Fibroblast of mammary gland (primary cell): ENCODE measurements at regions not wholly inside any gene's neighbourhood (a gene's known extent, or its start where the extent isn't known, plus 50 kb on each side); places are given as distances from the start of the nearest gene placed in this dataset.
A peak's percentile ranks its signal among the peaks of the same experiment; 100 is the strongest.

ENCODE experiments used
- DNase-seq: peaks from one replicate; pipeline ENCODE4 v3.0.0-alpha.2; 2010; ENCODE audit warnings: low read depth
- H3K4me3 ChIP-seq: 2 replicates; pipeline ENCODE4 v1.5.1; 2011; ENCODE audit warnings: low read depth, mild to moderate bottlenecking, low read length, moderate library complexity; ENCODE audit not compliant: control insufficient read depth
- TF ChIP-seq, protein P1 (sequence below): conservative IDR thresholded peaks from 2 replicates; pipeline ENCODE4 v1.5.1; 2011; ENCODE audit warnings: low read depth, low read length, inconsistent platforms; ENCODE audit not compliant: control insufficient read depth, insufficient read depth

DNA sequence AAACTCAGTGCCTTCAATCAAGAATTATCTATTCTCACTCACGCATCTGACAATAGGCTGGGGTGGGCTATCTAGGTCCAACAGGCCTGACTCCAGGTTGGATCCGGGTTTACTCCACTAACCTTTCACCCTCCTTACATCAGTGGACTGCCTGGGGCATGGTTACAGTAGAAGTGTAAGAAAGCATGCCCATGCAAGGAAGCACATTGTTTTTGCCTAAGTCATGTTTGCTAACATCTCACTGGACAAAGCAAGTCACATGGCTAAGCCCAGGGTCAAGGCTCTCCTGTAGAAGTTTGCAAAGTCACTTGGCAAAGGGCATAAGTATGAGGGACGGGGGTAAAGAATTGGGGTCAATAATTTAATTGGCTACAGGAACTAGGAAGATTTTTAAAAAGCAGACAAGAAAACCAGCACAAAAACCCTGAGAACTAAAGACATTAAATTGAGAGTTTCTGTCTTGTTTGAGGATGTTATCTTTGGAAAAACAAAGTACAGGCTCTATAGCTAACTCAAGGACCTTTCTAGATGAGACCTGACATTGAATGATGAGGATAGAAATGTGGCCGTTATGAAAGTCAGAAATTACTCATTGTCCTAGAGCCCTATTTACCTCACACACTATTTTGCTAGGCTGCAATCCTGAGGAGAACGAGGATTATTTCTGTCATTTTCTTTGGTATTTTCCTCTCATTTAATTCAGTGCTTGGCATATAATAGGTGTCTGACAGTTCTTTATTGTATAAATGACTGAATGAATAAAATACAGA is 214.2 kb downstream of the IL20RB start:
- TF ChIP-seq, protein P1, sequence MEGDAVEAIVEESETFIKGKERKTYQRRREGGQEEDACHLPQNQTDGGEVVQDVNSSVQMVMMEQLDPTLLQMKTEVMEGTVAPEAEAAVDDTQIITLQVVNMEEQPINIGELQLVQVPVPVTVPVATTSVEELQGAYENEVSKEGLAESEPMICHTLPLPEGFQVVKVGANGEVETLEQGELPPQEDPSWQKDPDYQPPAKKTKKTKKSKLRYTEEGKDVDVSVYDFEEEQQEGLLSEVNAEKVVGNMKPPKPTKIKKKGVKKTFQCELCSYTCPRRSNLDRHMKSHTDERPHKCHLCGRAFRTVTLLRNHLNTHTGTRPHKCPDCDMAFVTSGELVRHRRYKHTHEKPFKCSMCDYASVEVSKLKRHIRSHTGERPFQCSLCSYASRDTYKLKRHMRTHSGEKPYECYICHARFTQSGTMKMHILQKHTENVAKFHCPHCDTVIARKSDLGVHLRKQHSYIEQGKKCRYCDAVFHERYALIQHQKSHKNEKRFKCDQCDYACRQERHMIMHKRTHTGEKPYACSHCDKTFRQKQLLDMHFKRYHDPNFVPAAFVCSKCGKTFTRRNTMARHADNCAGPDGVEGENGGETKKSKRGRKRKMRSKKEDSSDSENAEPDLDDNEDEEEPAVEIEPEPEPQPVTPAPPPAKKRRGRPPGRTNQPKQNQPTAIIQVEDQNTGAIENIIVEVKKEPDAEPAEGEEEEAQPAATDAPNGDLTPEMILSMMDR: no peak
- no peak overlapping the region for H3K4me3 ChIP-seq
- DNase-seq: no peak

DNA sequence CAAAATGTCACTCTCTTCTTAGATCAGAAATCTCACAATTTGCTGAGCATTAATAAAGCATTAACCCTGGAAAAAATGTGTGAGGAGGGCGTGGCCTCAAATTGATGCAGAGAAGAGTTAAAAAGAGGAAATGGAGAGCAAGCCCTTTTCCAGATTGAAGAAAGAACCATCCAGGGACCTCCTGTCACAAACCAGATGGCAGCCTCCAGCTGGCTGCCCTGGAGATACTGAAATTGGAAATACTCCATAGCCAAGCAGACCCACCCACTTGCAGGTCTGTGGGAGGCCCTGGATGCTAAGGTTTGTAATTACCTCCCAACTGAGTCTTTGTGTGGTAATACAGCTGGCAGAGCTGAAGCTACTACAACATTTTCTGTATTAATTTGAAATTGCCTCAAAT is 214.9 kb downstream of the IL20RB start:
- TF ChIP-seq, protein P1: no peak
- DNase-seq: no peak
- H3K4me3 ChIP-seq: no peak overlapping the region

DNA sequence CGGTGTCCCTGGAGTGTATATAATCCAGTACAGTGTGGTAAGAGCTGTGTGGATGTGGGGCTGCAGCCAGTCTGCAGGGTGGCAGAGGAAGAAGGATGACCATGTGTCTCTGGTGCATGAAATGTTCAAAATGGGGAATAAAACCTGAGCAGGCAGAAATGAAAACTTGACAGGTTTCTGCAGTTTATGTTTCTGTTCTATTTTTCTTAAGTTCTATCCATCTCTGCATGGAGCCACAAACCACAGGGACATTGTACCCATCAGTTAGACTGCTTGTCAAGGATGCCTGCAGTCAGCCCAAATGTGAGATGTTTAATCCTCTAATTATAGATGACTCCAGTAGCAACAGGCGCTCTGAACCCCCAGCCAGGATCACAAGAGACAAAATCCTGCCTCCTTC is 216.7 kb downstream of the IL20RB start:
- TF ChIP-seq, protein P1: no peak
- DNase-seq: no peak
- no peak overlapping the region for H3K4me3 ChIP-seq

DNA sequence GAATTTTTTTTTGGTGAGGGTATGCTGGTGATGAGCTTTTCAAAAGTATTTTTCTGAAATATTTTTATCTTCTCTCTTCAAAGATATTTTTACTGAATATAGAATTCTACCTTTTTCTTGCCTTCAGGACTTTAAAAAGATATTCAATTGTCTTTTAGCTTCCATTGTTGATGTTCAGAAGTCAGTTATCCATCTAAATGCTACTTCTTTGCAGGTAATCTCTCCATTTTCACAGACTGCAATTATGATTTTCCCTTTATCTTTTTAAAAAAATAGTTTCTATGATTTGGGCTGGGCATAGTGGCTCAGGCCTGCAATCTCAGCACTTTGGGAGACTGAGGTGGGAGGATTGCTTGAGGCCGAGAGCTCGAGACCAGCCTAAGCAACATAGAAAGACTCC is 222.4 kb downstream of the IL20RB start:
- H3K4me3 ChIP-seq: no peak overlapping the region
- TF ChIP-seq, protein P1: no peak
- no peak for DNase-seq

DNA sequence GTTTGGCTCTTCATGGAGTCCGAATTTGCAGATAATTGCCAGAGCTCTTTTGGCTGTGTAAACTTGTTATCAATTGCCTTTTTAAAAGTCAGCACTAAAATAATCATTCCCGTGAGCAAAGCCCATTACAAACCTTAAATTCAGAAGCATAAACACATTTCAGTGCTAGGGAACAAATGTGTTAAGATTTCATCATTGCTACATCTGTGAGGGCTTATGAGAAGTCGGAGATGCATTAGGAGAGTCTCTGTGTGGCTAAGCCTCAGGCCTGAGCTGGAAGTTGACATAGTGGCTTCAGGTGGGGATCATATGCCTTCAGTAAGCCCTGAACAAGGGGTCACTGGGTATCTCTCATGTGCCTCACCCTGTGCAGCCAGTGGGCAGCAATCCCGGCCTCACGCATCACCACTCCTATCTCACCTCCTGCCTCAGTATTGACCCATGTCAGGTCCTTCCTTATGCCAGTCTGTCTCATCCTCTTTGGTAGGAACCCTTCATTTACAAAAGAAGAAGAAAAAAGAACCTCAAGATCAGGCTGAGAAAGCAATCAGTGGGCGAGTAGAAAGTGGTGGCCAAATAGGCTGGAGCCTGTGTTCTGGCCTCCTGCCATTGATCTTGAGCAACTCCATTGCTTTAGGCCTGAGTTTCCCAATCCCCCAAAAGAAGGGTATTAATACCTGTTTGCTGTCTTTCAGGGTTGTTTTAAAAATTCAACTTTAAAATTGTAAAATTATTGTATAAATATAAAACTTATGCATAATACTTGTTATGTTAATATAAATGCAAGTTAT is 233.5 kb downstream of the IL20RB start:
- H3K4me3 ChIP-seq: no peak overlapping the region
- TF ChIP-seq, protein P1: no peak
- DNase-seq: peak; percentile 7

DNA sequence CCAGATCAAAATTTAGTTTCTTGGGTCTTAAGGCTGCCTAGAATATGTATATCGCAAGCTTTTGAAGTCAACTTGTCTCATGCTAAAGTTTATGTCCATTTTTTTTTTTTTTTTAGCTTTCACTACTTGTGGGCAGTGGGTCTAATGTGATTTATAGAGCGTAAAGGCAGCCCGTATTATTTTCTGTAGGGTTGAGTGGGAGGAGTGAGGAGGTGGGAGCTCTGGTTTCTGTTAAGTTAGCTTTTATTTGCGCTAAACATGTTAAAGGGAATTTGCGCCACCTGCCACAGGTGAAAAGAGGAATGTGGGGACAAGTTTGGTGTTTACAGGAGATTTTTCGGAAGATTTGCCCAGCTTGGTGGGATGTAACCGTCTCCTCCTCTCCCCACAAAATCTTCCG is 234.2 kb downstream of the IL20RB start:
- TF ChIP-seq, protein P1: no peak
- no peak overlapping the region for H3K4me3 ChIP-seq
- no peak for DNase-seq
